GM12878 (cell line): ENCODE measurements at regions not wholly inside any gene's neighbourhood (a gene's known extent, or its start where the extent isn't known, plus 50 kb on each side); places are given as distances from the start of the nearest gene placed in this dataset.

Experiments
- ATAC-seq: fragments of 200-7000 bp; cut with Tn5 transposase; 3 replicates; pipeline ENCODE4 v1.9.1; 2020; ENCODE audit warnings: mild to moderate bottlenecking, moderate library complexity
- BruUV-seq: library from RNA; stranded (reverse); fragments of 400-500 nt; replicated peaks from 2 replicates; lab custom pipeline; 2021; lab: Mats Ljungman, UMichigan
- CTCF ChIA-PET: fragments of 300-600 bp; sonication (Branson Sonifier 250); formaldehyde crosslinking; extraction: SDS; loops from one replicate; lab custom pipeline; 2021; ENCODE audit warnings: inconsistent platforms; lab: Yijun Ruan, JAX
- POLR2A ChIA-PET: fragments of 350-600 bp; formaldehyde crosslinking; extraction: SDS; loops from one replicate; lab custom pipeline; 2021; ENCODE audit warnings: inconsistent platforms; lab: Charles Lee
- RAD21 ChIA-PET: fragments of 300-600 bp; sonication (Branson Sonifier 250); formaldehyde crosslinking; loops from one replicate; lab custom pipeline; 2023; ENCODE audit warnings: antibody characterized with exemption; ENCODE audit not compliant: unreplicated experiment; lab: Charles Lee
- SMC1A ChIA-PET: fragments of 300-600 bp; sonication (Branson Sonifier 250); formaldehyde crosslinking; loops from one replicate; lab custom pipeline; 2023; ENCODE audit not compliant: unreplicated experiment, uncharacterized antibody; lab: Charles Lee
- DNase-seq: peaks from one replicate; pipeline ENCODE4 v3.0.0-alpha.2; 2011; ENCODE audit warnings: low read depth, low spot score
- FAIRE-seq: peaks from 3 replicates; lab custom pipeline; 2011; peaks lifted over from hg19 to GRCh38; lab: Jason Lieb, UNC
- H2AFZ ChIP-seq: 2 replicates; pipeline ENCODE4 v1.6.0; 2011; ENCODE audit warnings: low read depth, low read length, control low read depth; ENCODE audit not compliant: control insufficient read depth
- H3K27ac ChIP-seq: 2 replicates; pipeline ENCODE4 v1.5.1; 2011; ENCODE audit warnings: control low read depth; ENCODE audit not compliant: control insufficient read depth, insufficient read depth
- H3K27me3 ChIP-seq, 2 experiments: replicated peaks in 1 of 2; 2 replicates each; pipeline versions ENCODE4 v1.6.0 to v1.6.1; 2011; ENCODE audit warnings: low read length in 1 of 2; ENCODE audit not compliant: control insufficient read depth in 2 of 2, insufficient read depth in 2 of 2
- H3K36me3 ChIP-seq, 2 experiments: 2 replicates each; pipeline ENCODE4 v1.5.1; 2011; ENCODE audit warnings: low read length in 1 of 2; ENCODE audit not compliant: control insufficient read depth in 2 of 2, insufficient read depth in 2 of 2
- H3K4me1 ChIP-seq: 2 replicates; pipeline ENCODE4 v1.6.1; 2011; ENCODE audit warnings: mild to moderate bottlenecking, low read length, moderate library complexity, mixed read lengths; ENCODE audit not compliant: control insufficient read depth, insufficient read depth
- H3K4me2 ChIP-seq: 2 replicates; pipeline ENCODE4 v1.6.0; 2011; ENCODE audit warnings: control low read depth; ENCODE audit not compliant: control insufficient read depth, insufficient read depth
- H3K4me3 ChIP-seq: fragments of 200-600 bp; sonication (generic); 2 replicates; pipeline ENCODE4 v1.5.1; 2016
- H3K79me2 ChIP-seq: 2 replicates; pipeline ENCODE4 v1.6.0; 2011; ENCODE audit warnings: low read length; ENCODE audit not compliant: control insufficient read depth, insufficient read depth
- H3K9ac ChIP-seq: 2 replicates; pipeline ENCODE4 v1.8.0; 2011; ENCODE audit warnings: low read length, control low read depth, mixed read lengths; ENCODE audit not compliant: control insufficient read depth, insufficient read depth
- H3K9me3 ChIP-seq: replicated peaks from 3 replicates; pipeline ENCODE4 v1.5.1; 2011; ENCODE audit warnings: mild to moderate bottlenecking, low read length; ENCODE audit not compliant: control insufficient read depth, insufficient read depth
- H4K20me1 ChIP-seq: 2 replicates; pipeline ENCODE4 v1.6.0; 2011; ENCODE audit not compliant: control insufficient read depth, insufficient read depth
- ATF7 ChIP-seq: fragments of 450-650 bp; IDR thresholded peaks from 2 replicates; pipeline ENCODE4 v1.6.1; 2016; ENCODE audit warnings: low read depth, mild to moderate bottlenecking
- BACH1 ChIP-seq: fragments of 450-650 bp; IDR thresholded peaks from 2 replicates; pipeline ENCODE4 v1.6.1; 2017; ENCODE audit warnings: mild to moderate bottlenecking, borderline replicate concordance
- CHD1 ChIP-seq: IDR thresholded peaks from 2 replicates; pipeline ENCODE4 v1.6.1; 2012; ENCODE audit warnings: low read depth, low read length, improper control_type of control experiment
- ESRRA ChIP-seq: IDR thresholded peaks from 2 replicates; pipeline ENCODE4 v1.6.1; 2012; ENCODE audit warnings: mild to moderate bottlenecking, low read length, improper control_type of control experiment
- KDM1A ChIP-seq: fragments of 200-600 bp; sonication (generic); IDR thresholded peaks from 2 replicates; pipeline ENCODE4 v1.6.1; 2016; ENCODE audit warnings: borderline replicate concordance
- NRF1 ChIP-seq: conservative IDR thresholded peaks from 2 replicates; pipeline ENCODE4 v1.6.1; 2011; ENCODE audit warnings: mild to moderate bottlenecking, low read depth, low read length, improper control_type of control experiment
- PAX8 ChIP-seq: fragments of 450-650 bp; IDR thresholded peaks from 2 replicates; pipeline ENCODE4 v1.6.1; 2017; ENCODE audit warnings: mild to moderate bottlenecking, moderate library complexity
- POLR2A ChIP-seq: IDR thresholded peaks from 2 replicates; pipeline ENCODE4 v1.6.1; 2011; ENCODE audit warnings: low read depth, mild to moderate bottlenecking, low read length
- POLR2AphosphoS2 ChIP-seq: IDR thresholded peaks from 2 replicates; pipeline ENCODE4 v1.6.1; 2011; ENCODE audit warnings: low read depth, mild to moderate bottlenecking, low read length, improper control_type of control experiment, moderate library complexity
- POU2F2 ChIP-seq: IDR thresholded peaks from 3 replicates; pipeline ENCODE4 v1.6.1; 2011; ENCODE audit warnings: low read depth, mild to moderate bottlenecking, low read length, borderline replicate concordance
- RAD21 ChIP-seq: IDR thresholded peaks from 2 replicates; pipeline ENCODE4 v1.6.1; 2011; ENCODE audit warnings: mild to moderate bottlenecking, low read depth, low read length, moderate library complexity; ENCODE audit not compliant: insufficient read depth
- RUNX3 ChIP-seq: IDR thresholded peaks from 2 replicates; pipeline ENCODE4 v1.6.1; 2012; ENCODE audit warnings: low read length, inconsistent platforms
- SMAD5 ChIP-seq: IDR thresholded peaks from 2 replicates; pipeline ENCODE4 v1.6.1; 2016; ENCODE audit warnings: antibody characterized with exemption, low read depth
- ZBED1 ChIP-seq: IDR thresholded peaks from 2 replicates; pipeline ENCODE4 v1.6.1; 2016; ENCODE audit warnings: borderline replicate concordance
- ZBTB40 ChIP-seq: fragments of 450-650 bp; IDR thresholded peaks from 2 replicates; pipeline ENCODE4 v1.6.1; 2016; ENCODE audit warnings: mild to moderate bottlenecking, moderate library complexity, borderline replicate concordance
- ZZZ3 ChIP-seq: IDR thresholded peaks from 2 replicates; pipeline ENCODE4 v1.6.1; 2011; ENCODE audit warnings: low read depth; ENCODE audit not compliant: control insufficient read depth, insufficient read length
- WGBS: methylation state at CpG from one replicate; pipeline ENCODE4 v1.1.6; 2016; ENCODE audit warnings: low lambda C conversion rate; ENCODE audit not compliant: insufficient replicate concordance, insufficient coverage; ENCODE audit errors: missing lambda C conversion rate; 5-methylcytosine and 5-hydroxymethylcytosine counted together
- in situ Hi-C: fragments of 300-500 bp; cut with MboI; formaldehyde crosslinking; loops from 9 replicates; pipeline ENCODE4 v1.14.3; 2018; ENCODE audit warnings: mixed read lengths
- intact Hi-C: fragments of 100-400 bp; cut with micrococcal nuclease; formaldehyde crosslinking; loops from one replicate; pipeline ENCODE4 v1.14.2; 2022; ENCODE audit not compliant: unreplicated experiment
- TF ChIP-seq, protein P1 (sequence below): IDR thresholded peaks from 2 replicates; pipeline ENCODE4 v1.6.1; 2012; ENCODE audit warnings: low read depth, low read length, improper control_type of control experiment

DNA sequence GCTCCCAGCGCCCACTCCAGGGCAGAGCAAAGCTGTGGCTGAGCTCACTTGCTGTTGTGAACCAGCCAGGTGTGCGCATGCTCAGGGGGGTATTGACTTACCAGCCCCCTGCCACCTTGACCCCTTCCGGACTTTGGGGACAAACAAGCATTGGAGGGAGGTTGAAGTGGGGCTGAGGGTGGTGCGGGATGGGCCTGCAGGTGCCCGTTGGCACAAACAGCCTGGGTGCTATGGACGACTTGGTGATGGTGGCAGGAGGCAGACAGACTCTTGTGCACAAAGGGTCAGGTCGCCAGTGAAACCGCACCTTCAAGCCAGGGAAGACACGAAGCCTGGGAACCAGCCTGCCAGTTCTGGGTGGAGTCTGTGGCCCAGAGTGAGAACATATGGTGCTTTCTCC lies 858.5 kb upstream of the PTPRD start:
- intact Hi-C loops = no loop called here
- Histone ChIP-seq H3K9ac (no peak overlapping the region), H3K9me3 (no peaks in the 10 kb centered on the region), H3K4me3 (no peak overlapping the region), H3K27ac (no peak overlapping the region), H3K79me2 (no peaks in the 10 kb centered on the region), H3K27me3 (no peaks in the 10 kb centered on the region), H4K20me1 (no peaks in the 10 kb centered on the region), H2AFZ (no peak overlapping the region), H3K4me2 (no peak overlapping the region), H3K4me1 (no peaks in the 10 kb centered on the region), H3K36me3 (no peaks in the 10 kb centered on the region)
- ChIA-PET RAD21 (no interaction called here), SMC1A (no interaction called here), CTCF (no interaction called here), POLR2A (no interaction called here)
- TF ChIP-seq POLR2A (no peak), ATF7 (no peak), KDM1A (no peak), POU2F2 (no peak), BACH1 (no peak), ZBED1 (no peak)
- TF ChIP-seq, protein P1, sequence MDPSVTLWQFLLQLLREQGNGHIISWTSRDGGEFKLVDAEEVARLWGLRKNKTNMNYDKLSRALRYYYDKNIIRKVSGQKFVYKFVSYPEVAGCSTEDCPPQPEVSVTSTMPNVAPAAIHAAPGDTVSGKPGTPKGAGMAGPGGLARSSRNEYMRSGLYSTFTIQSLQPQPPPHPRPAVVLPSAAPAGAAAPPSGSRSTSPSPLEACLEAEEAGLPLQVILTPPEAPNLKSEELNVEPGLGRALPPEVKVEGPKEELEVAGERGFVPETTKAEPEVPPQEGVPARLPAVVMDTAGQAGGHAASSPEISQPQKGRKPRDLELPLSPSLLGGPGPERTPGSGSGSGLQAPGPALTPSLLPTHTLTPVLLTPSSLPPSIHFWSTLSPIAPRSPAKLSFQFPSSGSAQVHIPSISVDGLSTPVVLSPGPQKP = no peak
- in situ Hi-C loops = no loop called here
- DNase-seq (no peak), ATAC-seq (no peak), FAIRE-seq (no peak)
- 25% methylated on average over 8 of the region's 9 CpGs for WGBS
- BruUV-seq = no TSS peak

- Histone ChIP-seq H3K4me2 (no peak overlapping the region), H3K9me3 (no peaks in the 10 kb centered on the region), H3K27ac (no peak overlapping the region), H3K4me3 (no peak overlapping the region), H3K9ac (no peak overlapping the region), H2AFZ (no peak overlapping the region), H4K20me1 (no peaks in the 10 kb centered on the region), H3K4me1 (no peaks in the 10 kb centered on the region), H3K36me3 (no peaks in the 10 kb centered on the region), H3K27me3 (no peaks in the 10 kb centered on the region), H3K79me2 (no peaks in the 10 kb centered on the region)
- DNase-seq (no peak), FAIRE-seq (no peak), ATAC-seq (no peak)
- ChIA-PET RAD21 (no interaction called here), SMC1A (no interaction called here), CTCF (no interaction called here), POLR2A (no interaction called here)
- intact Hi-C loops = no loop called here
- in situ Hi-C loops = no loop called here
- WGBS = 49% methylated on average over 9 of the region's 9 CpGs
- no TSS peak for BruUV-seq
- TF ChIP-seq RUNX3 (no peak), ZZZ3 (no peak), CHD1 (no peak), PAX8 (no peak), NRF1 (no peak), SMAD5 (no peak), RAD21 (no peak), POLR2AphosphoS2 (no peak), ZBTB40 (no peak), ESRRA (no peak)
Measured at GRCh38 chr9:11500780-11501179, 888.0 kb upstream of the PTPRD start.
